SK-N-MC (cell line): ENCODE measurements at regions not wholly inside any gene's neighbourhood (a gene's known extent, or its start where the extent isn't known, plus 50 kb on each side); places are given as distances from the start of the nearest gene placed in this dataset.

ENCODE experiments used
- EZH2 ChIP-seq: fragments of 200-600 bp; sonication (generic); IDR thresholded peaks from one replicate; pipeline ENCODE4 v1.6.1; 2017; ENCODE audit warnings: antibody characterized with exemption
- FOXP2 ChIP-seq: optimal IDR thresholded peaks from 2 replicates; pipeline ENCODE3; 2011; ENCODE audit warnings: mild to moderate bottlenecking, moderate library complexity; ENCODE audit not compliant: insufficient read depth; ENCODE audit errors: extremely low read length, control extremely low read depth
- POLR2AphosphoS5 ChIP-seq: IDR thresholded peaks from 2 replicates; pipeline ENCODE4 v1.6.1; 2012; ENCODE audit warnings: mild to moderate bottlenecking, low read depth, low read length, borderline replicate concordance

GRCh38 chr2:34340307-34340706 lies 741.2 kb upstream of the FAM98A start:
- TF ChIP-seq EZH2 (no peak), POLR2AphosphoS5 (no peak), FOXP2 (no peak)
